Osteoblast (primary cell): ENCODE measurements at regions not wholly inside any gene's neighbourhood (a gene's known extent, or its start where the extent isn't known, plus 50 kb on each side); places are given as distances from the start of the nearest gene placed in this dataset.
A peak's percentile ranks its signal among the peaks of the same experiment; 100 is the strongest.

Experiments
- DNase-seq: peaks from one replicate; pipeline ENCODE4 v3.0.0; 2011; ENCODE audit warnings: low spot score, mixed read lengths; ENCODE audit not compliant: insufficient read length; ENCODE audit errors: missing footprints
- H2AFZ ChIP-seq: 2 replicates; pipeline ENCODE4 v1.6.0; 2011; ENCODE audit warnings: mild to moderate bottlenecking, low read length
- H3K27ac ChIP-seq: 2 replicates; pipeline ENCODE4 v1.5.1; 2011; ENCODE audit warnings: mild to moderate bottlenecking, low read depth, low read length, moderate library complexity
- H3K27me3 ChIP-seq: 2 replicates; pipeline ENCODE4 v1.6.0; 2012; ENCODE audit warnings: mild to moderate bottlenecking, control low read depth, inconsistent platforms, low read length, moderate library complexity; ENCODE audit not compliant: insufficient read depth
- H3K36me3 ChIP-seq: 2 replicates; pipeline ENCODE4 v1.5.1; 2011; ENCODE audit warnings: mild to moderate bottlenecking, low read length, control low read depth, moderate library complexity; ENCODE audit not compliant: insufficient read depth
- H3K4me1 ChIP-seq: 2 replicates; pipeline ENCODE4 v1.5.1; 2011; ENCODE audit warnings: mild to moderate bottlenecking, low read length, control low read depth, moderate library complexity; ENCODE audit not compliant: insufficient read depth
- H3K4me2 ChIP-seq: 2 replicates; pipeline ENCODE4 v1.6.0; 2011; ENCODE audit warnings: mild to moderate bottlenecking, low read length; ENCODE audit not compliant: insufficient read depth
- H3K4me3 ChIP-seq: fragments of 200-600 bp; sonication (generic); 3 replicates; pipeline ENCODE4 v1.5.1; 2012; ENCODE audit warnings: mild to moderate bottlenecking, low read length, inconsistent platforms; ENCODE audit not compliant: insufficient read depth
- H3K79me2 ChIP-seq: 2 replicates; pipeline ENCODE4 v1.6.0; 2012; ENCODE audit warnings: mild to moderate bottlenecking, low read length, control low read depth, inconsistent platforms; ENCODE audit not compliant: insufficient read depth
- H3K9me3 ChIP-seq: 2 replicates; pipeline ENCODE4 v1.5.1; 2011; ENCODE audit warnings: low read depth, low read length, control low read depth
- H4K20me1 ChIP-seq: 2 replicates; pipeline ENCODE4 v1.6.0; 2012; ENCODE audit warnings: mild to moderate bottlenecking, low read length, control low read depth; ENCODE audit not compliant: insufficient read depth
- TF ChIP-seq, protein P1 (sequence below): IDR thresholded peaks from 2 replicates; pipeline ENCODE4 v1.5.1; 2011; ENCODE audit warnings: mild to moderate bottlenecking, low read depth, low read length, moderate library complexity; ENCODE audit errors: extremely low read depth

DNA sequence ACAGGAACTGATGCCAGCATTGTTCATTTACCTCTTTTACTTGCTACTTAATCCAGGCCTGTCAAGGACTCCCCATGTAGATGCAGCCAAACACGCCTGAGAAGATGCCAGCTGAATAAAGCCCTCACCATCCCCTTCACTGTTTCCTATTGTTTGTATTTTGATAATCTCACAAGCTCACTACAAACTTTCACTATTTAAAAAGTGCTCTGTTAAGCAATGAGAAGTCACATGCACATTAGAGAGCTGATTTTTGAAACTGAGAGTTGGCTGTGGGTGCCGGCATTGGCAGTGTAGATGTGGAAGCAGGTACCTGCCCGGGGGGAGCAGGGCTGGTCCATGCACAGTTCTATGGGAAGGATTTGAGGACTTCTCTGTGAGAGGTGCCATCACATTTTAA lies 169.8 kb upstream of the GRB10 start:
- no peaks in the 10 kb centered on the region for H3K9me3 ChIP-seq
- H3K79me2 ChIP-seq = no peaks in the 10 kb centered on the region
- no peak overlapping the region for H3K4me2 ChIP-seq
- TF ChIP-seq, protein P1, sequence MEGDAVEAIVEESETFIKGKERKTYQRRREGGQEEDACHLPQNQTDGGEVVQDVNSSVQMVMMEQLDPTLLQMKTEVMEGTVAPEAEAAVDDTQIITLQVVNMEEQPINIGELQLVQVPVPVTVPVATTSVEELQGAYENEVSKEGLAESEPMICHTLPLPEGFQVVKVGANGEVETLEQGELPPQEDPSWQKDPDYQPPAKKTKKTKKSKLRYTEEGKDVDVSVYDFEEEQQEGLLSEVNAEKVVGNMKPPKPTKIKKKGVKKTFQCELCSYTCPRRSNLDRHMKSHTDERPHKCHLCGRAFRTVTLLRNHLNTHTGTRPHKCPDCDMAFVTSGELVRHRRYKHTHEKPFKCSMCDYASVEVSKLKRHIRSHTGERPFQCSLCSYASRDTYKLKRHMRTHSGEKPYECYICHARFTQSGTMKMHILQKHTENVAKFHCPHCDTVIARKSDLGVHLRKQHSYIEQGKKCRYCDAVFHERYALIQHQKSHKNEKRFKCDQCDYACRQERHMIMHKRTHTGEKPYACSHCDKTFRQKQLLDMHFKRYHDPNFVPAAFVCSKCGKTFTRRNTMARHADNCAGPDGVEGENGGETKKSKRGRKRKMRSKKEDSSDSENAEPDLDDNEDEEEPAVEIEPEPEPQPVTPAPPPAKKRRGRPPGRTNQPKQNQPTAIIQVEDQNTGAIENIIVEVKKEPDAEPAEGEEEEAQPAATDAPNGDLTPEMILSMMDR = no peak
- DNase-seq = no peak
- H3K4me3 ChIP-seq = no peak overlapping the region
- H2AFZ ChIP-seq = peak overlapping the region; percentile 11
- no peaks in the 10 kb centered on the region for H3K36me3 ChIP-seq
- no peaks in the 10 kb centered on the region for H4K20me1 ChIP-seq
- no peak overlapping the region for H3K27ac ChIP-seq
- no peaks in the 10 kb centered on the region for H3K27me3 ChIP-seq
- peaks cover 19% of the 10 kb centered on the region for H3K4me1 ChIP-seq

DNA sequence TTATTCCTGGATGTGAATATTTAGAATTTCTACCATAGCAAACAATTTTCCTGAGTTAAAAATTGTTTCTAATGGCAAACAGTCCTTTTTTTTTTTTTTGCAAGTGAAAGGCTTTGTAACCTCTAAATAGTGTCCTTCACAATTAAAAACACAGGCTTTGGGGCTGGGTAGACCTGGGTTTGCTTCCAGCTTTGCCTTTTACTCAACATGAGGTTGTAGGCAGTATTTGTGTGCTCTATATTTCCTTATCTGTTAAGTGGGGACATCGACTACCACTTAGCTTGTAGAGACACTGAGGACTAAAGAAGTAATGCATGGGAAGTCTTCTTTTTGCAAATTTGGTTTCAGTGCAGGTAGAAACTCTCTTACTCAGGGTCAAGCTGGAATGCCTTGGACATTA lies 169.4 kb upstream of the GRB10 start:
- no peaks in the 10 kb centered on the region for H3K27me3 ChIP-seq
- no peaks in the 10 kb centered on the region for H3K9me3 ChIP-seq
- H4K20me1 ChIP-seq = no peaks in the 10 kb centered on the region
- H2AFZ ChIP-seq = no peak overlapping the region
- H3K27ac ChIP-seq = no peak overlapping the region
- no peaks in the 10 kb centered on the region for H3K79me2 ChIP-seq
- DNase-seq = no peak
- H3K36me3 ChIP-seq = no peaks in the 10 kb centered on the region
- no peak overlapping the region for H3K4me2 ChIP-seq
- TF ChIP-seq, protein P1 = no peak
- no peak overlapping the region for H3K4me3 ChIP-seq
- peaks cover 19% of the 10 kb centered on the region for H3K4me1 ChIP-seq

DNA sequence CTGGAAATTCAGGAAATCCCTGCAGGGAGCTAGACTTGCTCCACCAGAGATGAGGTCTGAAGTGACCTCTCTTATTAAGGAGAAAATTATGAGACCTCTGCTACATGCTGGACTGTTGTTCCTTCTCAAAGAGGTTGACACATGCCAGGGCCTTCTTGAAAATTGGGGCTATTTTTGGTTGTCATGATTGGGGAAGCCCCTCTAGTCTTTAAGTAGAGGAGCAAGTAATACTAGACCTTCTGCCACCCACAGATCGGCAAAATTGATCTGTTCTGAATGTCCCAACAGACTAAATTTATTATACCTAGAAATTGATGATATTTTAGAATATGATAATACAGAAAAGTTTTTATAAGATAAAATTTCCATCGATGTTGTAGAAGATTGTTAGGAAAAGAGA lies 160.8 kb upstream of the GRB10 start:
- Histone ChIP-seq H3K27me3 (no peaks in the 10 kb centered on the region), H3K27ac (no peak overlapping the region), H3K4me1 (no peaks in the 10 kb centered on the region), H3K36me3 (no peaks in the 10 kb centered on the region), H2AFZ (no peak overlapping the region), H3K4me2 (no peak overlapping the region), H4K20me1 (no peaks in the 10 kb centered on the region), H3K9me3 (no peaks in the 10 kb centered on the region), H3K4me3 (no peak overlapping the region), H3K79me2 (no peaks in the 10 kb centered on the region)
- DNase-seq = no peak
- TF ChIP-seq, protein P1 = no peak

DNA sequence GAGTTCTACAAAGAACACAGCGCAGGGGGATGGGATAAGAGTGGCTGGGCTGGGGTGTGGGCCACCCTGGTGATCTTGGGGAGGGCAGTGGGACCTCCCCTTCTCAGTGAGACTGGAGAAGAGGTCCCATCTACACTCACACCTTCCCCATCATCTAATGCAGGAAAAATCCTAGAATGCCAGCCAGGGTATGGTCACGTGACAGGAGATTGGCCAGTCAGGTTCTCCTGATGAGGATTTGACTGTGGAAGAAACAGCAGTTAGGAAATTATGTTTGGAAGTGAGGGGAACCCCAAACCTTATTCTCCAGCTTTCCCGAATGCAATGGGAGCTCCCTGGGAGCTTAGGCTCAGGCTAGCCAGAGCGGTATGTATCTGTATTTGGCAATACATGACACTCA lies 158.8 kb upstream of the GRB10 start:
- Histone ChIP-seq H3K4me1 (no peaks in the 10 kb centered on the region), H2AFZ (no peak overlapping the region), H3K27me3 (peaks cover 8% of the 10 kb centered on the region), H3K4me3 (no peak overlapping the region), H3K9me3 (no peaks in the 10 kb centered on the region), H3K27ac (no peak overlapping the region), H4K20me1 (no peaks in the 10 kb centered on the region), H3K4me2 (no peak overlapping the region), H3K79me2 (no peaks in the 10 kb centered on the region), H3K36me3 (no peaks in the 10 kb centered on the region)
- DNase-seq = no peak
- TF ChIP-seq, protein P1 = no peak
